ENCODE measurements at regions not wholly inside any gene's neighbourhood (a gene's known extent, or its start where the extent isn't known, plus 50 kb on each side); places are given as distances from the start of the nearest gene placed in this dataset.

- TF ChIP-seq CTCF (IDR thresholded peaks at IDR 0.05) (no peak), POLR2A (IDR thresholded peaks at IDR 0.05) (no peak), POLR2AphosphoS5 (IDR thresholded peaks at IDR 0.05) (no peak)
These were observed 179.8 kb upstream of the REG3G start for GRCh38 chr2:78845664-78846185.

Data from transverse colon (tissue), 4 donors.